BJ (cell line): ENCODE measurements at regions not wholly inside any gene's neighbourhood (a gene's known extent, or its start where the extent isn't known, plus 50 kb on each side); places are given as distances from the start of the nearest gene placed in this dataset.
"Not testable (repeated sequence)": the region's sequence is repeated elsewhere in the genome, so short reads cannot be mapped to it uniquely, and the experiment has no call there.

Experiments
- CTCF ChIA-PET: fragments of 350-600 bp; formaldehyde crosslinking; extraction: SDS; loops from one replicate; lab custom pipeline; 2021; ENCODE audit warnings: antibody characterized with exemption, inconsistent platforms; lab: Yijun Ruan, JAX
- POLR2A ChIA-PET: fragments of 300-600 bp; sonication (Branson Sonifier 250); formaldehyde crosslinking; extraction: SDS; loops from one replicate; lab custom pipeline; 2021; ENCODE audit warnings: antibody characterized with exemption; lab: Charles Lee
- DNase-seq: peaks from one replicate; pipeline ENCODE4 v3.0.0-alpha.2; 2011; ENCODE audit warnings: low read depth
- H3K27me3 ChIP-seq: 2 replicates; pipeline ENCODE4 v1.6.0; 2011; ENCODE audit warnings: low read length; ENCODE audit not compliant: control insufficient read depth, insufficient read depth
- H3K36me3 ChIP-seq: 2 replicates; pipeline ENCODE4 v1.5.1; 2011; ENCODE audit warnings: low read length; ENCODE audit not compliant: control insufficient read depth, insufficient read depth
- H3K4me3 ChIP-seq: 2 replicates; pipeline ENCODE4 v1.5.1; 2011; ENCODE audit warnings: low read depth, mild to moderate bottlenecking, control low read depth, low read length
- CTCF ChIP-seq: IDR thresholded peaks from 2 replicates; pipeline ENCODE4 v1.5.1; 2011; ENCODE audit warnings: low read depth, mild to moderate bottlenecking, control low read depth, inconsistent platforms, low read length, moderate library complexity; ENCODE audit not compliant: insufficient read depth

GRCh38 chr15:77915261-77915960 lies 162.1 kb downstream of the TBC1D2B start:
- Histone ChIP-seq H3K4me3 (no peak overlapping the region), H3K36me3 (no peaks in the 10 kb centered on the region), H3K27me3 (peaks cover 3% of the 10 kb centered on the region)
- no peak for TF ChIP-seq CTCF
- CTCF ChIA-PET: interaction anchor here (1.4 kb wide), 1 partner anchor 13 kb away, joined by 3 read pairs; no protein-coding TSS in a partner anchor
- POLR2A ChIA-PET: interaction anchor here (0.6 kb wide), 1 partner anchor 19 kb away, joined by 3 read pairs; no protein-coding TSS in a partner anchor
- no peak for DNase-seq

- H3K27me3 ChIP-seq, POLR2A ChIA-PET, DNase-seq, H3K4me3 ChIP-seq, H3K36me3 ChIP-seq: not testable (repeated sequence)
- CTCF ChIA-PET: interaction anchor here (1.4 kb wide), 1 partner anchor 12 kb away, joined by 3 read pairs; no protein-coding TSS in a partner anchor
Measured at GRCh38 chr15:77914531-77914930, 163.0 kb downstream of the TBC1D2B start.

- POLR2A ChIA-PET: not testable (repeated sequence)
- CTCF ChIA-PET: interaction anchor here (0.6 to 3.2 kb wide), 16 partner anchors 9 to 331 kb away, joined by 3 to 30 read pairs (median 4); partner anchors contain the start of gene CIB2
- peak; percentile 77 for TF ChIP-seq CTCF
Measured at GRCh38 chr15:77910030-77910911, 167.2 kb downstream of the TBC1D2B start.

GRCh38 chr15:77909182-77909940 lies 168.2 kb downstream of the TBC1D2B start:
- Histone ChIP-seq H3K4me3 (no peak overlapping the region), H3K36me3 (no peaks in the 10 kb centered on the region), H3K27me3 (no peaks in the 10 kb centered on the region; the same call in 1 of the 2 replicates)
- POLR2A ChIA-PET: no interaction called here
- CTCF ChIA-PET: interaction anchor here (0.6 to 3.2 kb wide), 11 partner anchors 8 to 202 kb away, joined by 3 to 30 read pairs (median 5); no protein-coding TSS in a partner anchor
- TF ChIP-seq CTCF: no peak
- no peak for DNase-seq

More at GRCh38 chr15:77910030-77910911, 167.2 kb downstream of the TBC1D2B start:
- H3K36me3 ChIP-seq, H3K27me3 ChIP-seq: not testable (repeated sequence)
- H3K4me3 ChIP-seq: peak overlapping the region; percentile 37
- peak; percentile 31 for DNase-seq

- H3K27me3 ChIP-seq, DNase-seq, H3K36me3 ChIP-seq, H3K4me3 ChIP-seq, POLR2A ChIA-PET: not testable (repeated sequence)
- CTCF ChIA-PET: interaction anchor here (0.6 to 1.6 kb wide), 14 partner anchors 9 to 334 kb away, joined by 3 to 5 read pairs (median 3); no protein-coding TSS in a partner anchor
Measured at GRCh38 chr15:77908752-77909111, 168.8 kb downstream of the TBC1D2B start.
